ENCODE measurements at regions not wholly inside any gene's neighbourhood (a gene's known extent, or its start where the extent isn't known, plus 50 kb on each side); places are given as distances from the start of the nearest gene placed in this dataset.
"Not testable (repeated sequence)": the region's sequence is repeated elsewhere in the genome, so short reads cannot be mapped to it uniquely, and the experiment has no call there.

DNA sequence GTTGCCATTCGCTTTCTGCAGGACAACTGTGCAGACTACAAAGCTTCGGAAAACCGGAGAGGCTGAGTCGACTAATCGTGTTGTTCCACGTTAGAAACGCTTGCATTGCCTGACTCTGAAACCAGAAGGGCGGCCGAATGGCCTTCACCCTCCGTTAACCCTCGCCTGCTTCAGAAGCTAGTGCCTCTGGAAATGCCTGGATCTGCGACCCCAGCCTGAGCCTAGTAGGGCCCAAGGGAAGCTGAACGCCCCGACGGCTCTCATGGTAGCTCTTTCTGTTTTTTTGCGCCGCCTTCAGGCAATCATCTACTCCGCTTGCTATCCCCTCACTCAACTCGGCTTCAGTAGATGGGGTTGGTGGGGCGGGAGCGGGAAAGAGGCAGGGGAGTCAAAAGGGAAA lies 117.3 kb downstream of the PPIAL4A start:
- not testable (repeated sequence) for DNase-seq (ENCODE audit: low spot score)

DNA sequence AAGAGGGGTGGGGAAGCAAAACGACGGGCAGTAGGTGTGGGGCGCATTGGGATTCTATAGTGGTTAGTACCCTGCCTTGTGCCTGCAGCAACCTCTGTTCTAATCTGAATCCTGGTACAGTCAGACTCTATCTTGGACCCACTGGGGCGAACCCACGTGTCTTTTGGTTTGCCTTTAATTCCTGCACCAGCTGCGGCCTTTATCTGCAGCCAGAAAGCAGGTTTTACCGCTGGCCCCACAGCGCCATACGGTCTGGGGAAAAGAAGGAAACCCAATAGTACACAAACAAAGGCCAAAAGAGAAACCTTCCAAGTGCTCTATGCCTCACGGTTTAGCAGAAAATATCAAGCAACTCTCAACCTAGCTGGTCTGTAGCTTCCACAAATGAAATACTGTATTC lies 118.2 kb downstream of the PPIAL4A start:
- not testable (repeated sequence) for DNase-seq (ENCODE audit: low spot score)

DNA sequence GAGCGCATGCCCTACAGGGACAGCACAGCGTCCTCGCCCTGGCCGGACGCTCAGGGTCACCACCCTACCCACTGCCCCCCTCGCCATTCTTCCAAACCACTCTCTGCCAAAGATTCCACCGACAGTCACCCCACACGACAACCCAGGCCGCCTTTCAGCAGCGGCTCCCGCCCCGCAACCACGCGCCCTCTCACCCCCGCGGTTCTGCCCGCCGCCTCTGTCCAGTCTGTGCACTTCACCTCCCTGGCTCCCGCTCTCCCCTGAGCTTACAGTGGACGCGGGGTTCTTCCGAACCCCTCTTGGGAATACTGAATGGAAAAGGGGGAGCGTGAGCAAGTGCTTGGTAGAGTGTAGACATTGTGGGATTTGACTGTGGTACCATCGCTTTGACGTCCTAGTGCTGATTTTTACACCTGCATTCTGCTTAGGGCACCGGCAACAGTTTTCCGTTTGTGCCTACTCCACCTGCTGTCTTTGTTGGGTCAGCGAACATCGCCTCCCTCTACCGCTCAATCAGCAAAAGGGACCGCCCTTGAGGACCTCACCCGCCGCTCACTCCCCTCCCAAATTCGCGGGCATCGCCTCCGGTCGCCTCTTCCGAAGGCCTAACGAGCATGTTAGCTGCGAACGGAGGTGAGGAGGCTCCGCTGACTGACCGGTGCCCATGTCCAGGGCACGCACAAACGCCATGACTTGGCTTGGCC lies 119.1 kb downstream of the PPIAL4A start:
- not testable (repeated sequence) for DNase-seq (ENCODE audit: low spot score)

DNA sequence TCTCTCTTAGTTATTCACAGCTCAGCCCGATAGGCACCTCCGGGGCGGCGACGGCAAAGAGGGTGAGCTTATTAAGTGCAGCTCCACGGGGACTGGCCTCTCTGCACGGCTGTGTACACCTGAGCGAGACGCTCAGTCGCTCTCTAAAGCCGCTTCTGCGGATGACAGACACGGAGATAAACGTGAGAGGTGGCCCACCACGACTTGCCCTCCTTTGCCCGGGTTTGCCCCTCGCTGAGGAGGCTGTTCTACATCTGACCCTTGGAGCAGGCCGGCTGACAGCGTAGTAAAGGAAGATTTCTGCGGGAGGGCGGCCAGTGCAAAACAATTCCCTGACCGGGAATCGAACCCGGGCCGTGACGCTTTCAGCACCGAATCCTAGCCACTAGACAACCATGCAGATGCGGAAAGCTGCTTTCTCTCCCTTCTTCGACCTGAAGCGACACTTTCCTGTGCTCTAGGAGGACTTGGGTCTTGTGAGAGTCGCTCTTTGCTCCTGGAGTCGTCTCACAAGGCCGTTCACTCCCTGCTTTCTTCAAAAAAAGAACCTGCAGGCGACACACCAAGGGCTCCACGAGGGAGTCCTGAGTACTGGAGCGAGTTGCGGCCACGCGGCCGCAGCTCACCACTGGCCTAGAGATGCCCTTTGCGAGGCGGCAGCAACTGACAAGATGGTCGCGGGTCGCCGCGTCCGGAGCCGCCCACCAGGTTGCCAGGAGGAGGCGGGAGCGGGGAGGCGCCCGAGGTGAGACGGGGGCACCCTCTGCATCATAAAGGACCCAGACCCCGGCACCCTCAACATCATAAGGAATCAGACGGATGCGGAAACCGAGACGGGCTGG lies 119.9 kb downstream of the PPIAL4A start:
- DNase-seq (ENCODE audit: low spot score): not testable (repeated sequence)

DNA sequence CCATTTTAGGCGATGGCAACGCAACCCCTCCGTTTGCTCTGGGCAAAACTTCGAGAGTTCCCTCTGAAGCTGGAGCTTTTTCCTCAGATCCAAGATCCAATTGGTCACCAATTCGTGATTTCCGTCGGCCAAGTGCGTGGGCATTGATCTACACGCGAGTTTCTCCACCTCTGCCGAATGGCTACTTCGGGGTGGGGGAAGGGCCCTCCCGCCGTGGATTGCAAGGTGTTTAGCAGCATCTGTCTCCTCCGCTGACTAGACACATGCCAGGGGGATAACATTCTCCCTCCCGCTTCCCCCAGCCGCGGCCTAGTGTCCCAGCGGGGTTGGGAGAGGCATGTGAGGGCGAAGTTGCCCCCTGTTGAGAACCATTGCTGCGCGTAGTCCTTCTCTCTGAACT lies 120.6 kb downstream of the PPIAL4A start:
- not testable (repeated sequence) for DNase-seq (ENCODE audit: low spot score)

DNA sequence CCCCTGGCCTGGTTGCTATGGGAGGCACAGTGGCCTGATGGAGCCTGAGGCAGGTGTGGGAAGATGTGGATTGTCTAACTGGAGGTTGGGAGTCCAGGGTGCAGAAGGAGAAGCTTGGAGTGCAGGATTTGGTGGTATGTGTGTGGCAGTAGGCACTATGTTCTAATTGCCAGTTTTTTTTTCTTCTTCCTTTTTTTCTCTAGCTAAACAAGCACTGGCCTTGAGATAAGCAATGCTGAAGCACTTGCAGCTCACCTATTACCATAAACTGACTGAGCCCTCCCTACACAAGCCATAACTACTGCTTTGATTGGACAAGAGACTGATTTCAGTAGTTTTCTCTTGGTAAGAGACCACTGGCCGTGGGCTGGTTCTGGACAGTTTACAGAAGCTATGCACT lies 123.6 kb downstream of the PPIAL4A start:
- DNase-seq (ENCODE audit: low spot score): not testable (repeated sequence)

DNA sequence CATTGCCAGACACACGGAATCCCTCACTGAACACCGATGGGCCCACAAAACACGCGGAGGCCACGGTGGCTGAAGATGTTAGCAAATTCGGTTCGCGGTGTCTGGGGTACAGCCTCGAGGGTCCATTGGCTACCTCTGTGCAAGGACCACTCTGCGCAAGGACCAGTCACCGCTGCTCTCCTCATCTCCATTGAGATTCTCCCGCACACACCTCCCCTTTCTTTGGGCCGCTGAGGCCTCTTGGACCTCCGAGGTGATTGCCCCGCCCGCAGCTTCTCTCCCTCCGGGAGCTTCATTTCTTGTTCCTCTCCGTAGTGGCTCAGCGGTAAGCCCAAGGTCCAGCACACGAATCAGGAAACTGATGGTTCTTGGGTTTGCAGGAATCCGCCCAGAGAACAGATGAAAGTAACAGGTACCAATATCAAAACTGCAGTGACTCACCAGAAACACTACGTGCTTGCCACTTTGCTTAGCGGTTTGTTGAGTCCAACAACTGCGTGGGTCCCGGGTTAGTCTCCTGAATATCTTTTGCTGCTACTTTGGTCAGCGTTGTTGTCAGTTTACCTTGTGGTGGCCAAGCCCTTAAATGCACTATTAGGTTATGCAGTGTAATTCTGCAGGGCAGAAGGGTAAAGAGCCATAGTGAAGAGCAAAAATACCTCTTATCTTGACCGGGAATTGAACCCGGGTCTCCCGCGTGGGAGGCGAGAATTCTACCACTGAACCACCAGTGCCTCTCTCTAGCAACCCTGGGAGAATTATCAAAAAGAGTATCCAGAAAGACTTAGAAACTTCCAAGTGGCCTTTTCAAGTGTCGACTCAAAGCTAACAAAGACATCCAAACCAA lies 126.8 kb downstream of the PPIAL4A start:
- DNase-seq (ENCODE audit: low spot score): peak; percentile 24

DNA sequence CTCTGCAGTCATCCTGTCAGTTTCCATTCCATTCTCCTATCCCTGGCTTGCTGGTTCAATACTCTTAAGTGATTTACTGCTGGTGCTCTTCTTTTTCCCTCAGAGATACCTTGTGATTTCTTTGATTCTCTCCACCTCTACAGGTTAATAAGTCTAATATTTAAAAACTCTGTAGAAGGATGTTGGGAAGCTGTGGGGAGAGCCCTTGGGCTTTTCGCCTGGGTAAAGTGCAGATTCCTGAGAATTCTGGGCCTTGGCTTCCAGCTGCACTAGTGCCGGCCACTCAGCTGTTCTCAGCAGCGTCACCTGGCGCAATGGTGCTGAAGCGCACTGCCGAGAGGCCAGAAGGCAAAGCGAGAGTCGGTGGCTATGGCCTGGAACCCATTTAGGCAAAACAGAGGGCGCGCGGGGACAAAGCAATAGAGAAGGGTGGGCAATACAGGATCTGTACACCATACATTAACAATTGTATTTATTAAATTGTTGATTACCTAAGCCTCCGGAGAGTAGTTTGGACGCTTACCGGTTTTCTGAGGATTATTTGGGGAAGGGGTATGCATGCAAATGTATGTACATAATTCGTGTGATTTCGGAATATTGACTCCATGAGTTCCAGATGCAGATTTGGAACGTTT lies 130.3 kb downstream of the PPIAL4A start:
- DNase-seq (ENCODE audit: low spot score): not testable (repeated sequence)

DNA sequence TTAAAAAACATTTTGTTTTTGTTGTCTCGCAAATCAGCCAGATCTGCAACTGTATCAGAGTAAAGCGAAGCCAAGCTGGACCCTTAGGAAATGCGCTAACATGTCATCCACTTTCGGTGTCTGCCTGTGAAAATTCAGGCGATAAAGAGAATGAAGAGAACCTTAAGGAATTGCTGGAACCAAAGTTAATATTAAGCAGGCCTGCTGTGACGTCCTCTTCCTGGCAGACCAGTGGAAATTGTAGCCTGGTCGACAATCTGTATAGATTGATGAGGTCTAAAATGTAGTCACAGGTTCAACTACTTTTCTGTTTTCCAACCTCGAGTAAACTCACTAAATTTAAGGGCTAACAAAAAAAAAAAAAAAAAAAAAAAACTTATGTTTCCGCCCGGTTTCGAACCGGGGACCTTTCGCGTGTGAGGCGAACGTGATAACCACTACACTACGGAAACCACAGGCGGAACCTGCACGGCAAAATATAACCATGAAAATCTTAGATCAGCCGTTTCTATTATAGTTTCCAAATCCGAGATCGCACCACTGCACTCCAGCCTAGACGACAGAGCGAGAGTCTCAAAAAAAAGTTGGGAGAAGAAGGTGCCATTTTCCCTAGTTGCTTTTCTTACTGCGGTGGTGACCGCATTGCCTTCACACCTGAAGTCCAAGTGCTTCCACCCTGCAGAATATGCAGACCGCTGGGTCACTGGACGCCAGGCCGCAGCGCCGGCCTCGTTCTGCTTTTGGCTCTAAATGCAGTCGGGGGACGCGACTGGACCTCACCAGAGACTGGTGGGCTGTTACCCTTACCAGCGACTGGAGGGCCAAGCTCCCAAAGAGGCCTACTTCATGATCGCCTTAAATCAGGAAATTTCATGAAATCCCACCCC lies 131.0 kb downstream of the PPIAL4A start:
- peak; percentile 52 for DNase-seq (ENCODE audit: low spot score)

DNA sequence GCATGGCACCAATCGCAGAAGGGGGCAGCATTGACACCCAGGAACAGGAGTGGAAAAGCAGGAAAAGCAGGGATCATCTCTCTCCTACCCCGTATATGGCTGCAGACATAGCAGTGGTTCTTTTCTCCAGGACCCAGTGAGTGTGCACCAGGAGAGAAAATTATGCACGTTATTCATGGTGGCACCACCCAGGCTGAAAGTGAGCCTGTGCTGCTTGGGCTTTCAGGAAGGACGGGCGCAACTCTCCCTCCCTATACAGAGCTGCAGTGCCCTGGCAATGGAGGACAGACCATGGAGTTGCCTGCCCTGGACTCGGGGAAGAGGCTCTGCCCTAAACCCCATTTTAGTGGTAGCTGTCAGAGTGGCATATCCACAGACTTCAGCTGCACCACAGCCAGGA lies 132.1 kb downstream of the PPIAL4A start:
- DNase-seq (ENCODE audit: low spot score): not testable (repeated sequence)

DNA sequence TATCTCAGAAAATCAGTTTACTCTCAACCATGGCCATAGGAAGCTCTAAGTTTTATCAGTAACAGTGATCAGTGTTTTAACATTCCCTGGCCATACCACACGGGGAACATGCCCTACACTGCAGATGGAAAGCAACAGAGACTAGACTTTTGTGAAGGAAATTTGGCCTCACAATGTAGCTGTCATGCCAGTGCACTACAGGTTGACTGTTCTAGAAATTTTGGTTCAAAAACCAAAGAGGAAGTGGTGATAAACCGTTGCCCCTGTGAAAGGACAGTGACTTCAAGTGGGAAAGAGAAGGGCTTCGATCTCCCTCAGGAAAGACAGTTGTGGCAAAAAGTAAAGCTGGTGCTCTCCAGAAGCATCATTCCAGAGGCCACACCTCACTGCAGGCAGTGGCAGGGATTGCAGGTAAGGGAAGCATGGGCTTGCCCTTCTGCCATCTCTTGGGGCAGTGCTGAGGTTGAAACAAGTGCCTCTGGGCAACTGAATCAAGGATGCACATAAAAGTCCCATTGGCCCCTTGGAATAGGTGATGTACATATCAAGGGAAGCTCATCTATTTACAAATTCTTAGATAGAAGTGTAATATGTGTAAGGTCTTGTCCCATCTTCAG lies 143.4 kb downstream of the PPIAL4A start:
- DNase-seq (ENCODE audit: low spot score): not testable (repeated sequence)

DNA sequence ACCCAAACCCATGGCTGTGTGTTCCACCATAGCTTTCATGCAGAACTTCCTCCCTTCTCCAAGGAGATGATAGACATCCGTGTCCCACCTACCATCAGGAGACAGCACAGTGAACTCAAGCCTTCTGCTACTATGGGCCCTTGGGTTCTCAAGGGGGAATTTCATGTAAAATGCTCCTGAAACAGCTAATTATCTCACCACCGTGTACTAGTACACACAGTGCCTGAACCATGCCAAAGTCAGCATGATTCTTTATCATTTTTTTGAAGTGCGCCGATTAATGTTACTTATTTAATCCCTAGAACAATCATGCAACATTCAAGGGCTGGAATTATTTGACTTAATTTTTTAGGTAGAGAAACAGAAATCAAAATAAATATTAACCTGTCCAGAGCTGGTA lies 147.2 kb downstream of the PPIAL4A start:
- not testable (repeated sequence) for DNase-seq (ENCODE audit: low spot score)

DNA sequence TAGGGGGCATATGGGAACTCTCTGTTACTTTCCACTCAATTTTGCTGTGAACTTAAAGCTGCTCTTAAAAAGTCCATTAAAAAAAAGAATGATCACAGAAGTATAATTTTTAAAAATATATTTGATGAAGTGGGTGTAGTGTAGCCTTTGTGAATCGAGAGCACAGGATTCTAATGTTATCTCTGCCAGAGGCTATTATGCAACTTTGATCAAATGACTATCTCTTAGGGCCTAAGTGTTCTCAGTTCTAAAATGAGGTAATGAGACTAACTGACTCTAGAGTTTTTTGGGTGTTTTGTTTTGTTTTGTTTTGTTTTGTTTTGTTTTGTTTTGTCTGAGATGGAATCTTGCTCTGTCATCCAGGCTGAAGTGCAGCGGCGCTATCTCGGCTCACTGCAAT lies 143.2 kb downstream of the FAM72B start:
- DNase-seq (ENCODE audit: low spot score): not testable (repeated sequence)

DNA sequence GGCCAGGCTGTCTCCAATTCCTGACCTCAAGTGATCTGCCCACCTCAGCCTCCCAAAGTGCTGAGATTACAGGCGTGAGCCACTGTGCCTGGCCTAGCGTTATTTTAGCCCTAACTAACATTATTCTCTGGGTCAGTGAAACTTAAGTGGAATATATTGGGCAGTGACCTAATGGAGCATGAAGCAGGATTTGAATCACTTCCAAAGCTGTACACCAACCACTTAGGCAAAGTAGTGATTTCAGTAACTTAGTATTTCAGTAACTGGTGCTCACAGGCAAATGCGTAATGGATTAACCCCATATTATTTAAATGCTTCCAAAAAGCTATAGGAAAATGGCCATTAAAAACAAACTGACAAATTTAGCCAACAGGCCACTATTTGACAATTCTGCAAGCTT lies 142.6 kb downstream of the FAM72B start:
- DNase-seq (ENCODE audit: low spot score): not testable (repeated sequence)

DNA sequence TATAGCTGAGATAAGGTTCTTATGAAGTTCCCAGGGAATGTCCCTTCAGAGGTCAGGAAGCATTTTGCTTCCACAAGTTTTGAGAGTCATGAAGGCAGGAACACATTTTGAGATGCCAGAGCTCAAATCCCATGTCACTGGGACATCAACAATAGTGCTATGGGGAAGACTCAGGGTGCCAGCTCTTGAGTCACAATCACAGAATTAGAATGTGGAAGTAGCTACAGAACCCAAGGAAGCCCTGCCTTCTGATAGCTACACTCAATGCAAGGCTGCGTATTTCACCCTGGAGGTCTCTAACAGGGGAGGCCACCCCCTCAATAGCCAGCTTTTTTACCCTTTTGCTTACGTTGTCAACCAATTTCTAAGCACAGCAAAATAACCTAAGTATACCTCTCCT lies 141.3 kb downstream of the FAM72B start:
- not testable (repeated sequence) for DNase-seq (ENCODE audit: low spot score)

DNA sequence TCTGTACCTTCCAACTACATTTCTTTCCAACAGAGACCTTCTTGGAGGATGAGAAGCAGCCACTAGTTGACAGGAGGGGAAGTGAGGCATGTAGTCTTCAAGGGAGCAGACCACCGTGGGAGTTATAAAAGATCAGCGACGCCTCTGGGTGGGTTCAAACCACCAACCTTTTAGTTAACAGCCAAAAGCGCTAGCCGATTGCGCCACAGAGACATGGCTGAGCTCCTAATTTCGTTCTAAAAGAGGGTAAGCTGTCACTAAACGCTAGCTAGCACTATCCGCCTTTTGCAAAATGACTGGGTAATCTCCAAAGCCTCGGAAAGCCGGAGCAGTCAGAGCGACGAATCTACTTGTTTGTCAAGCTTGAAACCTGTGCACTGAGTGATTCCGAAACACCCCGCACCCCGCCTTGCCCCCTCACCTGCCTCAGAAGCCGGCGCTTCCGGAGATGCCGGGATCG lies 135.8 kb downstream of the FAM72B start:
- not testable (repeated sequence) for DNase-seq (ENCODE audit: low spot score)

DNA sequence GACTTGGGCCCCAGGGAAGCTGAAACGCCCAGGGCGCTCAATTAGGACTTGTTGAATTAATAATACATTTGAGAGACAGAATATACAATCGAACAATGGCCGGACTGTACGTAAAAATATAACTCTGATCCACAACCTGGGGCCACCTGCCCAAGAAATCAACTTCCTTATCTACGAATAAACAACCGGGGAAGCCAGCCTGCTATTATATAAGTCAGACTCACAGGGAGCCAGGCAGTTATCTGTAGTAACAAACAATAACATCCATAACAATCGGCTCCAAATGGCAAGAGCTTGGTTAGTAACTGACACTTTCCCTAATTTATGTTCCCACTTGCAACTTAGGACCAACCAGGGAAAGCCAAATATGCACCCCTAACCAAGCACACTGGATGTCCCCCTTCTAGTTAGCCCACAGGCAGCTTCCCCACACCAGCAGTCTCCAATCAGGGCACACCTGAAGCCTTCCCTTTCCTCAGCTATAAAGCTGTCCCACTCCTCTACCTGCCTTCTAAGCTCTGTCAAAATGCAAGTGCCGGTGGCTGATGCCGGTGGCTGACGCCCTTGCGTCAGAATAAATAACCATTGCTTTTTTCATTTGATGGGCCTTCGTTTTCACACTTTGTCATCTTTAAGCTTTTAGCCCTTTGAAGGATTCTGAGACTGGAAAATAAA lies 135.2 kb downstream of the FAM72B start:
- not testable (repeated sequence) for DNase-seq (ENCODE audit: low spot score)

DNA sequence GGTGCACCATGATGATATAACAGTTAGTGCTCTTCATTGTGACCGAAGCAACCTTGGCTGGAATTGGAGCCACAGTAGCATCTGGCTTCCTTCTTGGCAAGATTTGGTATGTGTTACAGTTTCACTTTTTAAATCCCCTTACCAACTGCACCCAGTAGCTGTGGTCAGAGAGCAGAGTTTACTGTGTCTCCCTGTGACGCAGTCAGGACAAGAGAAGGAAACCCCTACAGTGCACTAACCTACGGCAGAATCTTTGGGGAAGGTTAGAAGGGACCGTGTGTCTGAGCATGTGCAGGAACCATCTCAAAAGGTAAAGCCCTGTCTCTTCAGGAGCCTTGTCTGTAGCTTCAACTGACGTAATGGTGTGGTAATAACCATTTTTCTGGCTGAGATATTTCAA lies 134.0 kb downstream of the FAM72B start:
- DNase-seq (ENCODE audit: low spot score): not testable (repeated sequence)

DNA sequence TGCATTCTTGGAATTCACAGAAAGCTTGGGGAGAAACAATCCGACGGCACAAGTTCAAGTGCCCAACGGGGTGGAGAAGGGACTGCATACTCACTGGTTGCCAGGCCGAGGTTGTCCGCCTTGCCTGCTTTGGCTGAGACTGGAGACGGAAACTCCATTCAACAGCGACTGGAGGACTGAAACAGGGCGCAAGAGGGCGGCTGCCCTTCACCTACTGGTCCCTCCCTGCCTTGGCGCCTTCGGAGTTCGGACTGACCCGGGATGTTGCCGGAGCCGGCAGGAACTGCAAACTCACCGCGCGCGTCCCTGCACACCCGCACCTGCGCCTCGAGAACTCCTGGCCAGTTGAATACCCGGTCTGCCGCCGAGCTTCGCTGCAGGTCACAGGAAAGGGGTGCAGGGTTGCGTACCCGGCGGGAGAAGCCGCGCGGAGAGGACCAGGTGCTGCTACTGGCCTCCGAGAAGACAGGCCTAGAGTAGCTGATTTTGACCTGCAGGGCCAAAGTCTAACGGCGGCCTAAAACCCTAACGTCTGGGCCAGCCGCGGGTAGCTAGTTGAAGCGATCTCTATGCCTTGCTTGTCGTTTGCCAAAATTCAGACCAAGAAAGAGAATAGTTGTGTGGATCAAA lies 132.9 kb downstream of the FAM72B start:
- DNase-seq (ENCODE audit: low spot score): not testable (repeated sequence)
